ENCODE measurements at regions not wholly inside any gene's neighbourhood (a gene's known extent, or its start where the extent isn't known, plus 50 kb on each side); places are given as distances from the start of the nearest gene placed in this dataset.

DNA sequence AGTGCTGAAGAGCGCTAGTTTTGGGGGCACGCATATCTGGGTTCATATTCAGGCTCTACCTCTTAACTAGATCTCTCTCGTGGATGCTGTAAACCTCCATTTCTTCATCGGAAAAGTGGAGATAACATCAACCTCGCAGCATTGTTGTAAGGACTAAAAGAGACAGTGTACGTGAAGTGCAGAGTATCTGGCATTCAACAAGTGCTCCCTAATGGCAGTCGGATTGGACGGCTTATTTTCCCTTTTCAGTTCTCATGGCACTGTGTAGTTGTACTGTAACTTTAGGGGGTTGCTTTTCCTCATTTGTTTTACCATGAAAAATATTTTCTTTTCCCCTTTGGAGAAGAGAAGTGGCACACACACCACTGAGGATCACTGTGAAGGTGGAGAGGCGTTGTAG lies 51.4 kb upstream of the ESX1 start:
- DNase-seq (ENCODE audit: low spot score) = no peak
